ENCODE measurements at regions not wholly inside any gene's neighbourhood (a gene's known extent, or its start where the extent isn't known, plus 50 kb on each side); places are given as distances from the start of the nearest gene placed in this dataset.

DNA sequence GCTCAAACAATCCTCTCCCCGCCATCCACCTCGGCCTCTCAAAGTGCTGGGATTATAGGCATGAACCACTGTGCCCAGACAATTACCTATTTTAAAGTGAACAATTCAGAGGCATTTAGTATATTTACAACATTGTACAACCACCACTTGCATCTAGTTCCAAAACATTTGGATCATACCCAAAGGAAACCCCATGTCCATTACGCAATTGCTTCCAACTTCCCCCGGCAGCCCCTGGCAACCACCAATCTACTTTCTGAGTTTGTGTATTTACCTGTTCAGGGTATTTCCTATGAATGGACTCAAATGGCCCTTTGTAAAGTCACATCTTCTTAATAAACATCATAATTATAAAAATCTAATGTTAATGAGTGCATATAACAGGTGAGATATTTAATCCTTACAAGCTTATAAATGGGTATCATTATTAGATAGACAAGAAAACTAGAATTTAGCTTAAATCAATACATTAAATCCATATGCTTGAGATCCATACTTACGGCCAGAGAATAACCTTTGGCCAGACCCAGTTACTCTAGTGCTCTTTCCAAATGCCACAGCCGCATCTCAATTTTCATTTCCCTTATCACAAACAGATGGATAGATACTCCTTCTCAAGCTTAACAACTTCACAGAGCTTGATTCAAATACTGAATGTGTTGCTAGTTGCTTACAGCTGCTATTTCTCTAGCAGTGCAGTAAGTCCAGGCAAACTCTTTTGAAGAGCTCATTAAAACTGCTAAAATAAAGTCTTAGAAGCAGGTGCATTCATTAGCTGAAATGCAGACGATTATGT lies 133.4 kb upstream of the MKLN1 start:
- no peak for DNase-seq

DNA sequence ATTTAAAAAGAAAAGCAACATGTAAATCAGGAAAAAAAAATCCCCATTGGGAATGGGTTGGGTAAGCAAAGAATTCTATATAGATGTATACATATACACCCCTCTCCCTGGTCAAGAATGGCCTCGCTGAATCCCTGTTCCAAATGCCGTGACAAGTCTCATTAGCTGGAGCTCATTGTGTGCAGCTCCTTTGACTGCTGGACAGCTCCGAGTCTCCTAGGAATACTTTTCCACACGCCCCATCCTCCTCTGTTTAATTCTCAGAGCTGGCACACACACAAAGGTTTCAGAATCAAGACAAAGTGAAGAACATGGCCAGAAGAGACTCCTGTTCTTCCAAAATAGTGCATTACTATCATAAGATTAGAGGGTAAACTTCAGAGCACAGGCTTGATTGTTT lies 130.9 kb upstream of the MKLN1 start:
- peak; percentile 53 for DNase-seq

GRCh38 chr7:131197920-131198615 lies 129.6 kb upstream of the MKLN1 start:
- DNase-seq: peak; percentile 80

DNA sequence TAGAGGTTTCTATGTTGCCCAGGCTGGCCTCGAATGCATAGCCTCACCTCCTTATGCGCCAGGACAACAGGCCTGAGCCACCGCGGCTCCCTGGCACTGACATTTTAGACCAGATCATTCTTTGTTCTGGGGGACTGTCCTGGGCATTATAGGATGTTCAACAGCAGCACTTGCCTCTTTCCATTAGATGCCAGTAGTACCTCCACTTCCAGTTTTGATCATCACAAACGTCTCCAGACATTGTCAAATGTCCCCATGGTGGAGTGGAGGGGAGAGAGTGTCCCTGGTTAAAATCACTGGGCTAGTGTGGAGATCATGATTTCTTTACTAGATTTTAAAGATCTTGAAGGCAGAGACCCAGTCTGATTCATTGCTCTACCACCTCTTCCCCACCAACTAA lies 125.2 kb upstream of the MKLN1 start:
- DNase-seq: no peak

DNA sequence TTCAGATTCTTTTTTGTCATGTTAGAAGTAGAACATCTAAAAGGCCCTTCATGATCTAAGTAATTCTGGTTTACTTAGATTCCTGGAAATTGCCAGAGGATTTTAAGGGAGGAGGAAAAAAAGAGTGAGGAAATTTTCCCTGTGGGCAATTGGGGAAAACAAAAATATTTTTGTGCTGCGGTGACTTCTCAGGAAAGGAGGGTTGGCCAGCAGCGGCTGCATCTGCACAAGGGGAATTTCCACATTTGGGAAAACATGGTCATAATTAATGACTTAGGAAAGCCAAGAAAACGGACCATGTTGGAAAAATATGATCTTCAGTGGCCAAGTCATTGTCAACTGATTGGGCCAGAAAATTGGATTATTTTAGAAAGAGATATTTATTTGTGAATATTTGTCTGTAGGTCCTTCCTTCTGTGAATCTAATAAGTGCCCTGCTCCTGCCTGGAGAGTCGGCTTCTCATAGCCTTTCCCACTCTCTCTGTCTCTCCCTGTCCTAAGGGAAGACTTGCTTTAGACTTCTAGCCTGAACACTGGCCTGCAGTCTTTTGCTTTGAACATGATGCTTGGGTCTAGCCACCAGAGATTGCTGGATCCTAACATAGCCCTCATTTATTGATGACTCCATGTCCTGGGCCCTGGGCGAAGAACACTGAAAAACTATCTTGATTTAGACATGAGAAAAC lies 124.2 kb upstream of the MKLN1 start:
- DNase-seq: no peak

DNA sequence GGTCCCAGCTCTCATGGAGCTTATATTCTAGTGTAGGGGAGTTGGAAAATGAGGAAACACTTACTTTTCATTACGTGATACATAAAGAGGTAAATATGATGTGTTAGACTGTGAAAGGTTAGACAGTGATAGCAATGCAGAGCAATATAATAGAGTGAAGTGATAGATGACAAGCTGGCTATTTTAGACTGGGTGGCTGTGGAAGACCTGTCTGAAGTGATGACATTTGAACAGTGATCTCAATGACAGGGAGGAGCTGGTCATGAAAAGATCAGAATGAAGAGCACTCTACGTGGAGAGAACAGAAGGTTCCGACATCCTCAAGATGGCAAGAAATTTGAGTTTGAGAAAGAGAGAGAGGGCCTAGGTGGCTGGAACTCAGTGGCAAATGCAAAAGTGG lies 118.9 kb upstream of the MKLN1 start:
- DNase-seq: no peak

DNA sequence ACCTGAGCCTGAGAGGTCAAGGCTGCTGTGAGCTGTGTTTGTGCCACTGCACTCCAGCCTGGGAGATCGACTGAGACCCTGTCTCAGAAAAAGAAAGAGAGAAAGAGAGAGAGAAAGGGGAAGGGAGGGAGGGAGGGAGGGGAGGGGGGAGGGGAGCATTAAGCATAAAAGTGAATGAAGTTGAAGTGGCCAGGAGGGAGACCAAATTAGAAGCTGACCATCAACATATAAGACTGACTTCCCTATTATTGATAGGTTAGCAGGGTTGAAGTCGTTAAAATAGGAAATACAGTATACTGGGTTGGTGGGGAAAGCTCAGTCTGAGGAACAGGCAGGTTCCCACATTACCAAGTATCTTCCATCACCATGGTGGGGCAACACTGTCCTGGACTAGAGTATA lies 117.1 kb upstream of the MKLN1 start:
- no peak for DNase-seq

DNA sequence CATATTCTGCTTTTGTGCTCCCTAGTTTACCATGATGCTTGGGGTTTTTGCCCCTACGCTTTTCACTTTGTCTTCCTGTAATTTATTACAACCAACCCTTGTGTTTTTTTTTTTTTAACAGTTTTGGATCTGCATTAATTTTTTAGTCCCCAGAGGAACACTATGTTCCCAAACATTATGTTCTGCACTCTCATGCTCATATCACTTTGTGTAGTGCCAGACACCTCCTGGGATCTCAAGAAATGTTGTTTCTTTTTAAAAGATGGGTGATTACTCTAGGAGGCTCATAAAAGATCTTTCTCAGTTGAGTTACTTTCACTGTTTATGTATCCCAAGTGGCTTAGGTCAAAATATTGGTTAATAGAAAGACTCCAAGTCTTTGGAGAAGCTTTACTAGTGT lies 116.2 kb upstream of the MKLN1 start:
- no peak for DNase-seq

DNA sequence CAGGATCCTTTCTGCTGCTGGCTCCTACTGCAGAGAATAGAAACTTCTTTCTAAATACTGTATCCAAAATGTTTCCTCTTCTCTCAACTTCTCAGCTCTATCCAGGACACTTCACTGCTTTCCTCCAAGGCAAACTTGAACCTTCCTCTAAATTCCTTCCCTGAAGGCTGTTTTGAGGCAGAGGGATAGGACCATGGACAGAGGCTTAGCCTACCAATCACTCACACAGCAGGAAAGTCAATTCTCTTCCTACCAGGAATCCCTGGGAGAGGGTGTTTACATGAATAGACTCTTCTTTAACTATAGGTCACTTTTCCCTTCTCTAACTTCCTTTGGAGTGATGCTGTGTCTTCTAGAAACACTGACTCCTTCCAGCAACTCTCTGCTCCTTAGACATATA lies 115.6 kb upstream of the MKLN1 start:
- no peak for DNase-seq

DNA sequence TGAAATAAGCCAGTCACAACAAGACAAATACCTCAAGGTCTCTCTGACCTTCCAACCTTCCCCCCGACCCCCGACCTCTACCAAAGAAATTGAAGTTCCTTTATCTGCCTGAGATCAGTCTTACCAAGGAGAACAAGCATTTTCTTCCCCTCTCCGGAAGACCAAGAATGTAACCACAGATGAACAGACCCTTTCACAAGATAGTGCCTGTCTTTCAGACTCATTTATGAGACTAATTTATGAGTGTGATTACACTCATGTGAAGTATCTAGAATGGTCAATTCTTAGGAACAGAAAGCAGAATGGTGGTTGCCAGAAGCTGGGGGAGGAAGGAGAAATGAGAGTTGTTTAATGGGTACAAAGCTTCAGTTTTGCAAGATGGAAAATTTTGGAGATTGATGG lies 108.9 kb upstream of the MKLN1 start:
- no peak for DNase-seq

GRCh38 chr7:131219312-131220041 lies 108.2 kb upstream of the MKLN1 start:
- DNase-seq: no peak

DNA sequence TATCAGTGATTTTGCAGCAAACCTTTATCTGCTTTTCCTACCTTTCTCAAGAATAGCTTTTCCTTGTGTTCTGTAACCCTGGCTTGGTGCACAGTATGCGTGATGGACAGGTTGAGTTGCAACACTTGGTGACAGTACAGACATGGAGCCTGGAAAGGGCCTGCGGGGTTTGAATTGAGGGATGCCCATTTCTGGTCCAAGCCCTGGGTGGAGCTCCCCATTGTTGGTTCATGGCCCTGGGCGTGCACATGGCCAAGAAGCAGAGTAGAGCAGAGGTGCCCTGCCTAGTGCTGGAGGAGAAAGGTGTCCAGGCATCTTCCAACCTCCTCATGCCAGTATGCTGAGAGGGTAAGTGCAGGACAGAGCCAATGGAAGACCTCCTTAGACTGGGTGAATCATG lies 106.6 kb upstream of the MKLN1 start:
- no peak for DNase-seq

- DNase-seq: no peak
These were observed 105.5 kb upstream of the MKLN1 start for GRCh38 chr7:131222171-131222570.

- DNase-seq: no peak
These were observed 104.5 kb upstream of the MKLN1 start for GRCh38 chr7:131223151-131223550.

GRCh38 chr7:131224996-131225395 lies 102.7 kb upstream of the MKLN1 start:
- peak; percentile 34 for DNase-seq

GRCh38 chr7:131225619-131226513 lies 101.8 kb upstream of the MKLN1 start:
- DNase-seq: no peak

GRCh38 chr7:131226514-131226865 lies 101.2 kb upstream of the MKLN1 start:
- no peak for DNase-seq

GRCh38 chr7:131231381-131232220 lies 96.1 kb upstream of the MKLN1 start:
- peak; percentile 75 for DNase-seq

DNA sequence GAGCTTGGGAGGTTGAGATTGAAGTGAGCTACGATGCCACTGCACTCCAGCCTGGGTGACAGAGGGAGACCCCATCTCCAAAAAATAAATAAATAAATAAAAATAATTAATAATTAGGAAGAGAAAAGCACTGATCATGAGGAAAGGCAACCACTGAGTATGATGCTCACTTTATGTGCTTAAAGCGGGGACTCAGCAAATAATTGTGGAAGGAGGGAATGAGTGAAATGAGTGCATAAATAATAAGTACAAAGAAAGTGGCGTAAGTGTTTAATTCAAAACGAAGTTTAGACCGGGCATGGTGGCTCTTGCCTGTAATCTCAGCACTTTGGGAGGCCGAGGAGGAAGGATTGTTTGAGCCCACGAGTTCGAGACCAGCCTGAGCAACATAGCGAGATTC lies 94.9 kb upstream of the MKLN1 start:
- no peak for DNase-seq

DNA sequence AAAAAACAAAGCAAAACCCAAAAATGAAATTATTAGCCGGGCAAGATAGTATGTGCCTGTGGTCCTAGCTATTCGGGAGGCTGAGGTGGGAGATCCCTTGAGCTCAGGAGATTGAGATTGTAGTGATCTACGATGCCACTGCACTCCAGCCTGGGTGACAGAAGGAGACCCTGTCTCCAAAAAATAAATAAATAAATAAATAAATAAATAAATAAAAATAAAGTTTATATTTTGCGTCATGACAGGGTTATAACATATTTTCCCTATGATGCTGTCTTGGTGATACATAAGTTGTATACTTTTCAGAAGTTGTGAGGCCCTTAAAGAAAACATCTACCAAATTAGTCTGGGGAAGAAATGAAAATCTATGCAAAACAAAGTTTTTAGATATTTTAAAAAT lies 94.5 kb upstream of the MKLN1 start:
- no peak for DNase-seq

DNA sequence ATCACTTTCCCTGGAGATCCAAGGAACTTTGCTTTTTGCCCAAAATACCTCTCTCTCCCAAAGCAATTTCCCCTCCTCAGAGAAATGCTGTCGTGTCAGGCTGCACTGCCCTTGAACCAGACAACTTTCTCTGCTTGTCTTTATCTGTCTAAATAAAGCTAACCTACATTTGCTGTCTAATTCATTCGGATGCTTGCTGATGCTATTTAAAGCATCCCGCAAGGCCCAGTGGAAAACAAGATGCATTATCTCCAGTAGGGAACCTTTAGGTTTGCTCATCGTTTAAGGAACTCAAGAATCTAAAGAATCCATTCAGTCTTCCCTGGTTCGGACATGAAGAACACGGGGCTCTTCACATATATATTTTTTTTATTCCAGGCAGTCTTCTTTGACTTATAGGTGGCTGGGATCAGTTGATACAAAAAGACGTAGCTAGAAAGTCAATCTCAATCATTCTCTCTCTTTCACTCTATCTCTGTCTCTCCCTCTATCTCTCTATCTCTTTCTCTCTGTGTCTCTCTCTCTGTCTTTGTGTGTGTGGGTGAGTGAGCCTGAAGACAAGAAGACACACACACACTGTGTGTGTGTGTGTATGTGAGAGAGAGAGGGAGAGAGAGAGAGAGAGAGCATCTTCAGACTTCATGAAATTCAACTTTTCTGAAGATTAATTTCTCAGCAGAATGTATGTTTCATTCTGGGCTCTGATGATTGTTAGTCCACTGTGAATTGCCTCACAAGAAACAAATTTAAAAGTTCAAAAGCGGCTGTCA lies 92.8 kb upstream of the MKLN1 start:
- DNase-seq: peak; percentile 58

Data from fibroblast of skin of right biceps (primary cell).